ENCODE measurements at regions not wholly inside any gene's neighbourhood (a gene's known extent, or its start where the extent isn't known, plus 50 kb on each side); places are given as distances from the start of the nearest gene placed in this dataset.

DNA sequence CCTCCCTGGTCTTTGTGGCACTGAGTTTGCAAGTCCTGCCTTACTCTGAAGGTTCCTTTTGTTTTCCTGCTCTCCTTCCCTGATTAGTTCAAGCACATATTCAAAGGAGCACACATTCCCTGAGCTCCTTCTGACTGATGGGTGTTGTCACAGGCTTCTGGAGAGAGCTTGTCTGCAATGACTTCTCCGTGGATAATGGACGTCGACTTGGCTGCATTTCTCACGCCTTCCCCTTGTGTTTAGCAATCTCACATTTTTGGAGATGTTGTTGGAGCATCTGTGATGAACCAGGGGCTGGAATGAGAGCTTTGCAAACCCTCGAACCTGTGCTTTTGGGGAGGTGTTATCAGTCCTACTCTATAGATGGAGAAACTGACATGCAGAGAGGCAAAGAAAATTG, 375.4 kb upstream of the PROK2 start:
- Histone ChIP-seq H3K4me2 (no peak overlapping the region), H3K9me3 (ENCODE audit: low read depth) (no peaks in the 10 kb centered on the region), H3F3A (ENCODE audit: low read depth) (no peaks in the 10 kb centered on the region), H3K36me3 (no peaks in the 10 kb centered on the region), H3K27me3 (no peaks in the 10 kb centered on the region), H2AFZ (replicated peaks) (no peak overlapping the region), H3K27ac (no peak overlapping the region), H3K79me2 (ENCODE audit: low read depth) (no peaks in the 10 kb centered on the region), H3K9ac (no peak overlapping the region), H3K4me3 (no peak overlapping the region), H3K4me1 (peaks cover 4% of the 10 kb centered on the region), H4K20me1 (ENCODE audit: low read depth) (no peaks in the 10 kb centered on the region)
- Mint-ChIP-seq H3K4me3 (no peak overlapping the region), H3K4me1 (peaks cover 28% of the 10 kb centered on the region), H3K27me3 (ENCODE audit: insufficient read depth, low read depth) (peaks cover 6% of the 10 kb centered on the region), H3K36me3 (no peaks in the 10 kb centered on the region), H3K9me3 (no peaks in the 10 kb centered on the region), H3K27ac (no peak overlapping the region)
- TF ChIP-seq, protein P1, sequence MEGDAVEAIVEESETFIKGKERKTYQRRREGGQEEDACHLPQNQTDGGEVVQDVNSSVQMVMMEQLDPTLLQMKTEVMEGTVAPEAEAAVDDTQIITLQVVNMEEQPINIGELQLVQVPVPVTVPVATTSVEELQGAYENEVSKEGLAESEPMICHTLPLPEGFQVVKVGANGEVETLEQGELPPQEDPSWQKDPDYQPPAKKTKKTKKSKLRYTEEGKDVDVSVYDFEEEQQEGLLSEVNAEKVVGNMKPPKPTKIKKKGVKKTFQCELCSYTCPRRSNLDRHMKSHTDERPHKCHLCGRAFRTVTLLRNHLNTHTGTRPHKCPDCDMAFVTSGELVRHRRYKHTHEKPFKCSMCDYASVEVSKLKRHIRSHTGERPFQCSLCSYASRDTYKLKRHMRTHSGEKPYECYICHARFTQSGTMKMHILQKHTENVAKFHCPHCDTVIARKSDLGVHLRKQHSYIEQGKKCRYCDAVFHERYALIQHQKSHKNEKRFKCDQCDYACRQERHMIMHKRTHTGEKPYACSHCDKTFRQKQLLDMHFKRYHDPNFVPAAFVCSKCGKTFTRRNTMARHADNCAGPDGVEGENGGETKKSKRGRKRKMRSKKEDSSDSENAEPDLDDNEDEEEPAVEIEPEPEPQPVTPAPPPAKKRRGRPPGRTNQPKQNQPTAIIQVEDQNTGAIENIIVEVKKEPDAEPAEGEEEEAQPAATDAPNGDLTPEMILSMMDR (IDR thresholded peaks at IDR 0.05): no peak
- no peak for TF ChIP-seq EZH2phosphoT487 (IDR thresholded peaks at IDR 0.05)
- TF ChIP-seq EZH2 (IDR thresholded peaks at IDR 0.05): no peak
- no peak for DNase-seq (ENCODE audit: low spot score)

DNA sequence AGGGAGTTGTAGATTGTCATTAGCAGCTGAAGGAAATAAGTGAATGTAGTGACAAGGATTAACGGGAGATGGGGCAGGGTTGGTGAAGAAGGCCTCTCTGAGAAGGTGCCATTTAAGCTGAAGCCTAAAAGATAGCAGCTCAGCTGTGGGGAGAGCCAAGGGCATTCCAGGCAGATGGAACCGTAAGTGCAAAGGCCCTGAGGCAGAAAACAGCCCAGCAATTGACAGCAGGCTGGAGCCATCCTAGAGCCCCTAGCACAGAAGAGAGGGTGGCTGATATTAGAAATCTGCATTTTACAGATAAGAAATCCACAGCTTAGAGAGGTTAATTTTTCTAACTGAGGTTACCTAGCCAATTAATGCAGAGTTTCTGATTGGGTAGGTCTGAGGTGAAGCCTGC, 374.5 kb upstream of the PROK2 start:
- H3K27ac ChIP-seq: no peak overlapping the region
- TF ChIP-seq EZH2 (IDR thresholded peaks at IDR 0.05) (no peak), EZH2phosphoT487 (IDR thresholded peaks at IDR 0.05) (no peak)
- TF ChIP-seq, protein P1 (IDR thresholded peaks at IDR 0.05): no peak
- DNase-seq (ENCODE audit: low spot score): no peak
- Mint-ChIP-seq H3K36me3 (no peaks in the 10 kb centered on the region), H3K4me1 (peaks cover 34% of the 10 kb centered on the region), H3K27ac (no peak overlapping the region), H3K9me3 (peaks cover 5% of the 10 kb centered on the region), H3K4me3 (no peak overlapping the region), H3K27me3 (ENCODE audit: insufficient read depth, low read depth) (peaks cover 4% of the 10 kb centered on the region)
- no peak overlapping the region for H3K9ac ChIP-seq
- no peaks in the 10 kb centered on the region for H3K79me2 ChIP-seq (ENCODE audit: low read depth)
- no peak overlapping the region for H2AFZ ChIP-seq (replicated peaks)
- H3K9me3 ChIP-seq (ENCODE audit: low read depth): no peaks in the 10 kb centered on the region
- H3F3A ChIP-seq (ENCODE audit: low read depth): no peaks in the 10 kb centered on the region
- H3K36me3 ChIP-seq: no peaks in the 10 kb centered on the region
- no peaks in the 10 kb centered on the region for H4K20me1 ChIP-seq (ENCODE audit: low read depth)
- H3K4me1 ChIP-seq: no peaks in the 10 kb centered on the region
- H3K4me3 ChIP-seq: no peak overlapping the region
- no peak overlapping the region for H3K4me2 ChIP-seq
- H3K27me3 ChIP-seq: no peaks in the 10 kb centered on the region

DNA sequence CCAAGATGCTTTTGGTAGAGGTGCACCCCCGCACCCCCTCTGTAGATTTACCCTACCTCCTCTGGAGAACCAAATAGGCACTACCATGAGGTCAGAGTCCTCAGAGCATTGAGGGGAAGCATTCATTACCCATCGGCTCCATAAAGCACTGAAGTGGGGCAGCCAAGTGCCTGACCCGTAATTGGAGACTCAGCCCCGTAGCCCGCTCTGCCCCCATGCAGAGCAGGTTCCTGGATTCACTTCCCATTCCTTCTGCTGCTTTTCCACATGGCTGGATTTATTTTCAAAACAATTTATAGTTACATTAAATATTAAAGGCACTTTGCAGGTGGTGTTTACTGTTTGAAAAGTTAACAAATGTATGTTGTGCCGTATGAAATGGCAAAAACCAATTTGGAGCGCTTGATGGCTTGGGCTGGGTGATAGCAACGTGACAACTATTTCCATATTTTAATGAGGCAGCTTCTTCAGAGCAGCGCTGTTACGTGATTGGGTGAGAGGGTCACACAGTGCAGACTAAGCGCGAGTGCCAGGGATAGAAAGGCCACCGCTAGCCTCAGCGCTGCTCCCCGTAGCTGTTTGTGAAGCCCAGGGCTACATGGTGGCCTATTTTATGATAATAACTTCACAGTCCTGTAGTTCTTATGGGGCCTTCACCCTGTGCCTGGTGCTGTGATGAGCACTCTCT, 373.8 kb upstream of the PROK2 start:
- H3F3A ChIP-seq (ENCODE audit: low read depth): no peaks in the 10 kb centered on the region
- no peak overlapping the region for H3K4me3 ChIP-seq
- H3K27ac ChIP-seq: no peak overlapping the region
- H4K20me1 ChIP-seq (ENCODE audit: low read depth): no peaks in the 10 kb centered on the region
- H2AFZ ChIP-seq (replicated peaks): no peak overlapping the region
- H3K9ac ChIP-seq: no peak overlapping the region
- no peaks in the 10 kb centered on the region for H3K27me3 ChIP-seq
- Mint-ChIP-seq H3K9me3 (peaks cover 5% of the 10 kb centered on the region), H3K27ac (no peak overlapping the region), H3K4me1 (peaks cover 34% of the 10 kb centered on the region), H3K36me3 (no peaks in the 10 kb centered on the region), H3K27me3 (ENCODE audit: insufficient read depth, low read depth) (peaks cover 5% of the 10 kb centered on the region), H3K4me3 (no peak overlapping the region)
- no peaks in the 10 kb centered on the region for H3K4me1 ChIP-seq
- no peaks in the 10 kb centered on the region for H3K79me2 ChIP-seq (ENCODE audit: low read depth)
- DNase-seq (ENCODE audit: low spot score): no peak
- TF ChIP-seq, protein P1 (IDR thresholded peaks at IDR 0.05): no peak
- TF ChIP-seq EZH2 (IDR thresholded peaks at IDR 0.05): no peak
- no peak for TF ChIP-seq EZH2phosphoT487 (IDR thresholded peaks at IDR 0.05)
- no peak overlapping the region for H3K4me2 ChIP-seq
- H3K9me3 ChIP-seq (ENCODE audit: low read depth): no peaks in the 10 kb centered on the region
- H3K36me3 ChIP-seq: no peaks in the 10 kb centered on the region
